ENCODE measurements at regions not wholly inside any gene's neighbourhood (a gene's known extent, or its start where the extent isn't known, plus 50 kb on each side); places are given as distances from the start of the nearest gene placed in this dataset.

GRCh38 chr2:61771904-61772845 lies 81.7 kb downstream of the FAM161A start:
- no peak for TF ChIP-seq CTCF (IDR thresholded peaks at IDR 0.05; ENCODE audit: insufficient read depth, low read length, poor library complexity, severe bottlenecking)
- no peak for TF ChIP-seq EZH2phosphoT487 (conservative IDR thresholded peaks at IDR 0.05; ENCODE audit: low read length)
